PC-3 (cell line): ENCODE measurements at regions not wholly inside any gene's neighbourhood (a gene's known extent, or its start where the extent isn't known, plus 50 kb on each side); places are given as distances from the start of the nearest gene placed in this dataset.
"Not testable (repeated sequence)": the region's sequence is repeated elsewhere in the genome, so short reads cannot be mapped to it uniquely, and the experiment has no call there.

Source experiments
- EZH2 ChIP-seq: fragments of 300-600 bp; sonication (generic); IDR thresholded peaks from one replicate; pipeline ENCODE4 v1.6.1; 2017; ENCODE audit warnings: antibody characterized with exemption, mild to moderate bottlenecking, low read length; ENCODE audit not compliant: unreplicated experiment
- TF ChIP-seq, protein P1 (sequence below): fragments of 300-600 bp; sonication (generic); conservative IDR thresholded peaks from 2 replicates; pipeline ENCODE4 v1.5.1; 2017; ENCODE audit warnings: antibody characterized with exemption, low read depth, mild to moderate bottlenecking, low read length

- TF ChIP-seq, protein P1, sequence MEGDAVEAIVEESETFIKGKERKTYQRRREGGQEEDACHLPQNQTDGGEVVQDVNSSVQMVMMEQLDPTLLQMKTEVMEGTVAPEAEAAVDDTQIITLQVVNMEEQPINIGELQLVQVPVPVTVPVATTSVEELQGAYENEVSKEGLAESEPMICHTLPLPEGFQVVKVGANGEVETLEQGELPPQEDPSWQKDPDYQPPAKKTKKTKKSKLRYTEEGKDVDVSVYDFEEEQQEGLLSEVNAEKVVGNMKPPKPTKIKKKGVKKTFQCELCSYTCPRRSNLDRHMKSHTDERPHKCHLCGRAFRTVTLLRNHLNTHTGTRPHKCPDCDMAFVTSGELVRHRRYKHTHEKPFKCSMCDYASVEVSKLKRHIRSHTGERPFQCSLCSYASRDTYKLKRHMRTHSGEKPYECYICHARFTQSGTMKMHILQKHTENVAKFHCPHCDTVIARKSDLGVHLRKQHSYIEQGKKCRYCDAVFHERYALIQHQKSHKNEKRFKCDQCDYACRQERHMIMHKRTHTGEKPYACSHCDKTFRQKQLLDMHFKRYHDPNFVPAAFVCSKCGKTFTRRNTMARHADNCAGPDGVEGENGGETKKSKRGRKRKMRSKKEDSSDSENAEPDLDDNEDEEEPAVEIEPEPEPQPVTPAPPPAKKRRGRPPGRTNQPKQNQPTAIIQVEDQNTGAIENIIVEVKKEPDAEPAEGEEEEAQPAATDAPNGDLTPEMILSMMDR: not testable (repeated sequence)
- TF ChIP-seq EZH2: not testable (repeated sequence)
These were observed 130.8 kb upstream of the FOXG1 start for GRCh38 chr14:28635816-28636215.
